ENCODE measurements at regions not wholly inside any gene's neighbourhood (a gene's known extent, or its start where the extent isn't known, plus 50 kb on each side); places are given as distances from the start of the nearest gene placed in this dataset.

DNA sequence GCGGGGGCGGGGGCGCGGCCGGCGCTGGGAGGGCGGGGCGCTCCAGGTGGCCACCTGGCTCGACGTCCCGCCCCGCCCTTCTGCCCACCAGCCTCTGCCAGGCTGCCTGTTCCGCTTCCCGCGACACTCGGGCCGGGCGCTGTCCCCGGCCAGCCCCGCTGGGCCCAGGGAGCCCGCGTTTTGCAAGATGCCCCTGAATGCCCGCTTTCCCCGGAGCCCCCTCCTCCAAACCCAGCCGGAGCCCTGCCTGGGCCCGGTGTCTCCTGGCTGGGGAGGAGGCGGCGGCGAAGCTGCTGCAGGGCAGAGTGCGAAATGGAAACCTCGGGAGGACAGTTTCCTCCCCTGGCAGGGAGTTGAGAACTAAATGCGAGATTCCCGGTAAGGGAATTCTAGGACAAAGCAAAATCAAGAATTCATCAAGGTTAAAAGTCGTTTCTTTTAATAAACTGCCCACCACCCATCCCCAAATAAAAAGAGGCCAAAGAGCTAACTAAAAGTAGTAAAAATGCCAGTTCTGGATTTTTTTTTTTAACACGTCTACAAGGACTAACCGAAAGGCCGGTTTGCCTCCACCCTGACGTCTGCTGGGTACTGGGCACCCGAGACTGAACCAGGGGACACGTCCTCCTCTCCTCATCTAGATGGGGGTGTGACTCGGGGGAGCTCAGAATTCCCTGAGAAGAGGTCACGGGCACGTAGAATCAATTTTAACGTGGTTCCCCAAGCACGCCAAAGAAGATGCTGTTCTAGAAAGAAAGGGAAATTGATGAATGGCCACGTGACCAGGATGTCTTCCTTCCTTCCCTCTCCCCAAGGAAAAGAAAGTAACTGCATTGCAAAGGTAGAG lies 200.4 kb upstream of the NFE2L3 start:
- TF ChIP-seq POLR2AphosphoS5 (IDR thresholded peaks at IDR 0.05; ENCODE audit: low read depth, low read length), result no peak
- no peak for TF ChIP-seq POU2F2 (IDR thresholded peaks at IDR 0.05; ENCODE audit: low read depth, low read length)
- TF ChIP-seq SPI1 (IDR thresholded peaks at IDR 0.05; ENCODE audit: low read depth, low read length), result no peak
